NCI-H1694 treated with DMSO at 0.1 percent for 48 hours (cell line): ENCODE measurements at regions not wholly inside any gene's neighbourhood (a gene's known extent, or its start where the extent isn't known, plus 50 kb on each side); places are given as distances from the start of the nearest gene placed in this dataset.

Experiments
- DNase-seq: peaks from one replicate; lab custom pipeline; 2025; lab: John Stamatoyannopoulos, UW

DNA sequence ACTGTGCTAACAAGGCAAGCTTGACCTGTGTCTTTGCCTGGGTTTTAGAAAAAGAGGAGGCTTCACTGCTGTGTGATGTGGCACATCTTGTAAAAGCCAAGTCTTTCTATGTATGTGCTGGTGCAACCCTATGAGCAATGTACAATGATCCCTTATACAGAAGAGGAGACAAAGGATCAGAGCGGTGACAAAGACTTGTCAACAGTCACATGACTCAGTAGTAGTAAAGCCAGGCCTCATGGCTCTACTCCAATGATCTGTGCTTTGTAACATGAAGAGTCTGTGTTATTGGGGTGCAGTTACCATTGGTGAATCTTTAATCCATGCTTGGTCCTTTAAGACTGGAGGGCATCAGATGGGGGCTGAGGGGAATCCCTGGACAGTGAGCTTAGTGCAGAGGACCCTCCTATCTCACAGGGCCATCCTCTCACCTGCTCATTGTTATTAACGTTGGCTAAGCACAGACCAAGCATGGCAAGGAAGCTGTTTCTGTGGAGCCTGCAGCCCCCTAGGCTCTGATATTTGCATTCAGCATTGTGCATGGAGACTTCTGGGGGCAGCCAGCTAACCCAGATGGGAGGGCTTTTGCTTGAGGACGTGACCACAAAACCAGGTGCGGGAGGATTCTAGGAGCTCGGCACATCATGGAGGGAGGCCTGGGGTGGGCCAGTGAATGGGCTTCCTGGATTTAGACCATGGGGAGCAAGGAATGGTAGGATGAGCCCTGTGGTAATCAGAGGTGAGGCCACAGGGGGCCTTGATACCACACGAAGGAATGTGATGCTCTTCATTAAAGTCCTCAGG is 308.8 kb upstream of the ZNF32 start:
- DNase-seq: no peak

- DNase-seq: no peak
Observed at GRCh38 chr10:43955978-43956377, 307.3 kb upstream of the ZNF32 start.

GRCh38 chr10:43955002-43955596 is 306.4 kb upstream of the ZNF32 start:
- no peak for DNase-seq

- no peak for DNase-seq
Observed at GRCh38 chr10:43953672-43954071, 305.0 kb upstream of the ZNF32 start.

- no peak for DNase-seq
Observed at GRCh38 chr10:43952760-43953159, 304.1 kb upstream of the ZNF32 start.

DNA sequence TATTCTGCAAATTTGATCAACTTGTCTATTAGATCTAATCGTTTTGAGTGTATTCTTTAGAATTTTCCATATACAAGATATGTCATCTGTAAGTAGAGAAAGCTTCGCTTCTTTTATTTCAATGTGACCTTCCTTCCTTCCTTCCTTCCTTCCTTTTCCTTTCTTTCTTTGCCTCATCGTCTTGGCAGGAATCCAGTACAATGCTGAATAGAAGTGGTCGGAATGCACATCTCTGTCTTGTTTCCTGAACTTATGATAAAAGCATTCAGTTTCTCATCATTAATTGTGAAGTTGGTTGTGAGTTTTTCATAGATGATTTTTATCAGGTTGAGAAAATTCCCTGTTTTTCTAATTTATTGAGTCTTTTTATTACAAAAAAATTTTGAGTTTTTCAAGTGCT is 300.7 kb upstream of the ZNF32 start:
- DNase-seq: no peak

DNA sequence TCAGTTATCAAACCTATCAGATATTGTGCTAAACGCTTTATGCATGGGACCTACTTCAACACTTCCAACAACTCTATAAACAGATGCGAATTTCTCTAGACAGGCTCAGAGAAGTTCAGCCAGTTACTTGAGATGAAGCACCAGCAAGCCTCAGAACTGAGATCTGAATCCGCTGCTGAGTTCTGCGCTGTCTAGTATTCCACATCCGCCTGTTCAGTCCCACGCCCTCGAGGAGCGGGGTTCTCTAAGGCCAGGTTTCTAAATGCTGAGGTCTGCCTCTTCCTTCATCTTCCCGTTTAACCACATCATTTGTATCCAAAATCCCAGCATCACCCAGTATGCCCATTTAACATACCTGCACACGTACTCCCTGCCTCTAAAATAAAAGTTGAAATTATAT is 297.8 kb upstream of the ZNF32 start:
- no peak for DNase-seq

- no peak for DNase-seq
Observed at GRCh38 chr10:43945908-43946307, 297.2 kb upstream of the ZNF32 start.

DNA sequence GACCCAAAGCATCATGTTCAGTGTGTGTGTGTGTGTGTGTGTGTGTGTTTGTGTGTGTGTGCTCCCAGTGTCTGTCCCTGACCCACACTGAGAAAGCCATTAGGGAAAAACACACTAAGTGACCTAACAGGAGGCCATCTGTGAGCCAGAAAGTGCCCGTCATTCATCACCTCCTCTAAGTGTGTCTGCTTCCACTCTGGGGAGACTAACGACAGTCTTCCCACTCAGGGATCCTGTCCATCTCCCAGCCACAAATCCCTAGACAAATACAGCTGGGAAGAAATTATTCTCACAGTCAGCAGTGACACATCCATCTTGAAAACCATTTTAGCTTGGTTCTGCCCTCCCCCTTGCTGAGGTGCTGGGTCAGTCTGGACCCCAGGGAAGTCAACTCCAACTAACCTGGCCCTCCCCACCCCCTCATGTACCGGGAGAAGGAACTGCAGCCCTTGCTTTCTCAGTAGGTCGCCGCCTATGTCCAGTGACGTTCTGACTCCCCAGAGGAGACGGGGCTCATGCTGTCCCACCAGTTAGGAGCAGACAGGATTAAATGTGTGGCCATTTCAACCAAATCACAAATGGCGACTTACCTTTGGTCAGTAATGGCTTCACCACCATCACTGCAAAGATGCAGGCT is 296.5 kb upstream of the ZNF32 start:
- DNase-seq: no peak

DNA sequence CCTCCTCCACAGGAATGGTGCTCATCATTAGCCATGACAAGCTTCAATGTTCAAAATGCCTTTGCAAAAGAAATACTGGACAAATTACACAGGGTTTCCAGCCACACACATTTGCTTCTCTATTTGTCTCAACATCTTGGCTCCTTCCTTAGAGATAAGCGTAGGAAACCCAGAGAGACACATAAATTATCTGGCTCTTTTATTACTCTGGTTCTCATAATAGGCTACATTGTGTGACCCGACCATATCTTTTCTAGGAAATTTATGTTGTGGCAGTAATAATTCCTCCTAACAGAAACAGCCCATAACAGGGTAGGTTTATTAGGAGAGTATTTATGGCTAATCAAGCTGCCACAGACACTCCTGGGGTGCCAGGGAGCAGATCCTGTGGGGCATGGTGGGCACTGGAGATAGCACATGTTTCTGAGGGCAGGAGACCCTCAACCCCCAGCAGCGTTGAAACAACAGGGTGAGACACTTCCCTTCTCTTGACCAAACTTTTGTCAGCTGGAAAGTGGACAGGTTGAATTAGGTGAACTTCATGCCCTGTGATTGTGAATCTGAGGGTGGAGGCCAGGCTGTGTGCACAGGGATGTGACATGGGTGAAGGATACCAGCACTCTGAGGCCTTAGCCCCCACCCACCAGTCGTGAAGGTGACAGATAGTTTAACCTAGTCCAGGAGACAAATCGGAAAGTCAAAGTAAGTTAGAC is 295.9 kb upstream of the ZNF32 start:
- DNase-seq: no peak

DNA sequence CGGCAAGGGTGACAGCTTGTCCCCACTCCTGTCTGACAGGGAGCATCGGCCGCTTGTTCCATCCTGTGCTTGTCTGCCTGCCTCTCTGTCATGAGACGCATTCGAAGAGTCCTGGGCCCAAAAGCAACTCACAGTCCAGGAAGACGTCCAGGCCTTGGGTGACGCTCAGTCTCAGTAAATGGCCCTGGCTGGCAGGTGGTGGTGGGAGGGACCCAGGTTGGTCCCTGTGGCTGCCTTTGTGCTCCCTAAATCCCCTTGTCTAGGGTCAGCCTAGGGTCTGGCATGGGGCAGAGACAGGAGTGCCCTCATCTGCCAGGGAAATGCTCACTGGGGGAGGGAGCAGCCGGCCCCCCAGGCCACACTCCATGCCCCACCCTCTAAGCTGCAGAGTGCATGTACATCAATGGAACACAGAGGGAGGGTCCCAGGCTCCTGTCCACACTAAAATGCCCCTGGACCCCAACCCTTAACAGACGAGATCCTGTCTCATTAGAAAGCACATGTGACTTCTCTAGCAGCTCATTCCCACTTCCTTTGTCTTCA is 295.2 kb upstream of the ZNF32 start:
- DNase-seq: no peak

DNA sequence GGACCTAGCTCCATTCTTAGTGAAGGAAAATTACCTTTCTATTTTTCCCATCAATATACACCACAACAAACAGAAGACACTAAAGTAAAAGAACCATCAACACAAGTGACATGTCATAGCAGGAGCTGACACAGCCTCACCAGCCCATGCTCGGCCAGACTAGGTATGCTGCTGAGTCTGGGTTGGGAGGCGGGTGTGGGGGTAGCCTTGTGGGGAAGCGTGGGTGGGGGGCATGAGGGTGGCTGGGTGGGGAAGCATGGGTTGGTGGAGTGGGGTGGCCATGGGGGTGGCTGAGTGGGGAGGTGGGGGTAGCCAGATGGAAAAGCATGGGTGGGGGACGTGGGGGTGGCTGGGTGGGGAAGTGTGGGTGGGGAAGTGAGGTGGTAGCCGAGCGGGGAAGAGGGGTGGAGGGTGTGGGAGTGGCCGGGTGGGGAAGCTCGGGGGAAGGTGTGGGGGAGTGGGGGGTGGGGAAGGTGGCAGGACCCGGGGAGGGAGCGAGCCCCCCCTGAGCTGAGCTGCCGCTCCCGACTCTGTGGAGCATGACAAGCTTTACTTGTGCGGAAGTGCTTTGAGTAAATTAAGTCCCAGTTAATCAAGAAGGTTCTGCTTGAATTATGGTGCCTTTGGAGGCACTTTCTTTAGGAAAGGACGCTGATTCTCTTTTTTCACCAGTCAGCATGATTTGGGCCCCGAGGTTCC is 294.6 kb upstream of the ZNF32 start:
- DNase-seq: no peak

GRCh38 chr10:43942096-43942850 is 293.6 kb upstream of the ZNF32 start:
- DNase-seq: peak; percentile 11

DNA sequence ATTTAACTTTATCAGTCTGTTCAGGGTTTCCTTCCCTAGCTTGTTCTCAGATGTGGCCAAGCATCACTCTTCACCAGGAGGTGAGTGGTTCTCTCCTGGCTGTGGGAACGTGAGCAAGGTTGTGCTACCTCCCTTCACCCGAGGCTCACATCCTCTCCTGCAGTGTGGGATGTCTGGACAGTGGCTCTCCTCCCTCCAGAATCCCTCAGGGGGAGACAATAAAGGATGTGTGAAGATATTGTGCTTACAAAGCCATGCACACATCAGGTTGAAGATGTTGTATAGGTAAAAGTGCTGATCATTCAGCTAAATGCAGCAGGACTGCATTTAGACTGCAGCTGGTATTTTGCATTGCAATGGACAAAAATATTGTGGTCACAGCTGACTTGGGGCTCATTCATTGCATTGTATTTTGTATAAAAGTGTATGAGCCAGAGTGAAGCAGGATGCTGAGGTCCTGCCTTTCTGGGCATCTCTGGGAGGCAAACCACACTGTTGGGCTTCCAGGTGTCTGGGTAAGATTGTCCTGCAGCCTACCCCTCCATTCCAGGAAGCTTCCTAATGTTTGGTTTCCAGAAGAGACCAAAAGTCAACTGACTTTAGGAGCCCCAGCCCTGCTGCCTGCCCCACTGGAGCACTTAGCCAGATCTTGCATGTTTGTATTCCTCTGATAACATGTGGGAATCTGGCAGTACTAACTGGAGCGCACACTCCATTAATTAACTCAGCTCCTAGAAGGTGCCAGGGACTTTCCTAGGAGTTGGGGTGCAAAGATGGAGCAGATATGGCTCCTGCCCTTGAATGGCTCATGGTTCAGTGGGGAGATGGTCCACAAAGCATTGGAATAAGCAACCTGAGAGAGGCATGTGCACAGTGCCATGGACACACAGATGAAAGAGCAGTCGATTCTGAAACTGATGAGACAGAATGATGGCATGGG is 292.5 kb upstream of the ZNF32 start:
- peak; percentile 51 for DNase-seq

GRCh38 chr10:43939939-43940820 is 291.5 kb upstream of the ZNF32 start:
- DNase-seq: peak; percentile 97

GRCh38 chr10:43939389-43939938 is 290.8 kb upstream of the ZNF32 start:
- no peak for DNase-seq

- DNase-seq: no peak
Observed at GRCh38 chr10:43938810-43939209, 290.1 kb upstream of the ZNF32 start.

GRCh38 chr10:43931308-43931930 is 282.7 kb upstream of the ZNF32 start:
- DNase-seq: no peak
